DND-41 (cell line): ENCODE measurements at regions not wholly inside any gene's neighbourhood (a gene's known extent, or its start where the extent isn't known, plus 50 kb on each side); places are given as distances from the start of the nearest gene placed in this dataset.

Experiments used
- ATAC-seq: fragments of 200-7000 bp; cut with Tn5 transposase; 3 replicates; pipeline ENCODE4 v1.9.1; 2021; ENCODE audit warnings: low read depth; ENCODE audit not compliant: insufficient read depth
- DNase-seq: peaks from one replicate; pipeline ENCODE4 v3.0.0-alpha.2; 2020
- H2AFZ ChIP-seq: 2 replicates; pipeline ENCODE4 v1.6.0; 2012; ENCODE audit warnings: low read depth, low read length
- H3K27ac ChIP-seq: 2 replicates; pipeline ENCODE4 v1.5.1; 2012; ENCODE audit warnings: low read length, inconsistent platforms
- H3K27me3 ChIP-seq: fragments of 200-600 bp; sonication (generic); 2 replicates; pipeline ENCODE4 v1.6.0; 2012; ENCODE audit warnings: low read length, mild to moderate bottlenecking, inconsistent platforms; ENCODE audit not compliant: insufficient read depth, poor library complexity
- H3K36me3 ChIP-seq: 2 replicates; pipeline ENCODE4 v1.5.1; 2012; ENCODE audit warnings: low read length, inconsistent platforms; ENCODE audit not compliant: insufficient read depth
- H3K4me1 ChIP-seq: 2 replicates; pipeline ENCODE4 v1.5.1; 2012; ENCODE audit warnings: mild to moderate bottlenecking, low read length; ENCODE audit not compliant: insufficient read depth
- H3K4me2 ChIP-seq: 2 replicates; pipeline ENCODE4 v1.6.0; 2012; ENCODE audit warnings: mild to moderate bottlenecking, moderate library complexity, low read length, inconsistent platforms; ENCODE audit not compliant: insufficient read depth
- H3K4me3 ChIP-seq, 2 experiments: fragments of 200-600 bp in 1 of 2; shearing (Covaris generic) in 1 of 2; 2 replicates each; pipeline ENCODE4 v1.5.1; 2012 to 2016; ENCODE audit warnings: inconsistent platforms in 2 of 2, low read length in 2 of 2, mild to moderate bottlenecking in 2 of 2, low read depth in 1 of 2, moderate library complexity in 1 of 2
- H3K79me2 ChIP-seq: 2 replicates; pipeline ENCODE4 v1.6.0; 2012; ENCODE audit warnings: low read length, inconsistent platforms; ENCODE audit not compliant: insufficient read depth
- H3K9ac ChIP-seq: 2 replicates; pipeline ENCODE4 v1.6.0; 2012; ENCODE audit warnings: low read depth, mild to moderate bottlenecking, inconsistent platforms, low read length, moderate library complexity
- H3K9me3 ChIP-seq: 2 replicates; pipeline ENCODE4 v1.5.1; 2012; ENCODE audit warnings: low read length, moderate library complexity, mild to moderate bottlenecking, inconsistent platforms; ENCODE audit not compliant: insufficient read depth, severe bottlenecking
- H4K20me1 ChIP-seq: 2 replicates; pipeline ENCODE4 v1.6.0; 2012; ENCODE audit warnings: low read length; ENCODE audit not compliant: insufficient read depth
- EZH2 ChIP-seq: IDR thresholded peaks from 3 replicates; pipeline ENCODE4 v1.6.1; 2012; ENCODE audit warnings: borderline replicate concordance, low read depth, mild to moderate bottlenecking, moderate library complexity, low read length, inconsistent platforms; ENCODE audit not compliant: severe bottlenecking
- TF ChIP-seq, protein P1 (sequence below): IDR thresholded peaks from 2 replicates; pipeline ENCODE4 v1.5.1; 2012; ENCODE audit warnings: borderline replicate concordance, low read length, moderate library complexity, mild to moderate bottlenecking; ENCODE audit not compliant: poor library complexity, severe bottlenecking; ENCODE audit errors: extremely low read depth

DNA sequence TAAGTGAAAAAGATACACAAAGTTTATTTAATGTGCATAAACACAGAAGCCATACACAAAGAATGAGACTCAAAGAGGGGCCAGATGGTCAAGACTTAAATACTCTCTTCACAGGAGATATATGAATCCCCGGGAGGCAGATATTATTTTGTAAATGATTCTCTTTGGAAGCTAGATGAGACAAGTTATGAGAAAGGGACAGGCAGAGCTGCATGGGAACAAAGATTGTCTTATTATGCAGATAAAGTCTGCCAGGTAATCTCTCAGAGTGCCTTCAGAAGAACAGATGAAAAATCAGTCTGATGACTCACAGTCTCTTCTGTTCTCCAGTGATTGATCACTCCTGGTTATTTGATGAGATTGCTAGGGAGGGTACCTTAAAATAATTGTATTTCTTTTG is 89.0 kb downstream of the NAF1 start:
- Histone ChIP-seq H3K4me3 (no peak overlapping the region), H3K36me3 (no peaks in the 10 kb centered on the region), H3K79me2 (no peaks in the 10 kb centered on the region), H3K4me1 (no peaks in the 10 kb centered on the region), H3K27me3 (no peaks in the 10 kb centered on the region), H3K4me2 (no peak overlapping the region), H4K20me1 (no peaks in the 10 kb centered on the region), H2AFZ (no peak overlapping the region), H3K27ac (no peak overlapping the region), H3K9ac (no peak overlapping the region), H3K9me3 (no peaks in the 10 kb centered on the region)
- ATAC-seq: no peak
- TF ChIP-seq, protein P1, sequence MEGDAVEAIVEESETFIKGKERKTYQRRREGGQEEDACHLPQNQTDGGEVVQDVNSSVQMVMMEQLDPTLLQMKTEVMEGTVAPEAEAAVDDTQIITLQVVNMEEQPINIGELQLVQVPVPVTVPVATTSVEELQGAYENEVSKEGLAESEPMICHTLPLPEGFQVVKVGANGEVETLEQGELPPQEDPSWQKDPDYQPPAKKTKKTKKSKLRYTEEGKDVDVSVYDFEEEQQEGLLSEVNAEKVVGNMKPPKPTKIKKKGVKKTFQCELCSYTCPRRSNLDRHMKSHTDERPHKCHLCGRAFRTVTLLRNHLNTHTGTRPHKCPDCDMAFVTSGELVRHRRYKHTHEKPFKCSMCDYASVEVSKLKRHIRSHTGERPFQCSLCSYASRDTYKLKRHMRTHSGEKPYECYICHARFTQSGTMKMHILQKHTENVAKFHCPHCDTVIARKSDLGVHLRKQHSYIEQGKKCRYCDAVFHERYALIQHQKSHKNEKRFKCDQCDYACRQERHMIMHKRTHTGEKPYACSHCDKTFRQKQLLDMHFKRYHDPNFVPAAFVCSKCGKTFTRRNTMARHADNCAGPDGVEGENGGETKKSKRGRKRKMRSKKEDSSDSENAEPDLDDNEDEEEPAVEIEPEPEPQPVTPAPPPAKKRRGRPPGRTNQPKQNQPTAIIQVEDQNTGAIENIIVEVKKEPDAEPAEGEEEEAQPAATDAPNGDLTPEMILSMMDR: no peak
- no peak for TF ChIP-seq EZH2
- DNase-seq: no peak

DNA sequence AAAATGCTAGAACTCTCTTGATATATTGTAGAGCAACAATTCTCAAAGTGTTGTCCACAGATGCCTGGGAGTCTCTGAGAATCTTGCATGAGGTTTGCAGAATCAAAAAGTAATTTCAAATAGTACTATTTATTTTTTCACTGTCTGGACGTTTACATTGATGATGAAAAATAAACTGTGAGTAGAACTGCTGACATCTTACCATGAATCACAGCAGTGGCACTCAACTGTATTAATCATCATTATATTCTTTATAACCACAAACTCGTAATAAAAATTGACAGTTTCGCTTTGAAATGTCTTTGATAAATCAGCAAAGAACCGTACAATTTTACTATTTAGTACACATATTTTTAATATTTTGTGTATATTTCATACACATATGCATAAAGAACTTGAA is 94.5 kb downstream of the NAF1 start:
- Histone ChIP-seq H3K4me2 (no peak overlapping the region), H3K27ac (no peak overlapping the region), H4K20me1 (no peaks in the 10 kb centered on the region), H3K9me3 (no peaks in the 10 kb centered on the region), H3K36me3 (no peaks in the 10 kb centered on the region), H3K27me3 (no peaks in the 10 kb centered on the region), H3K4me1 (no peaks in the 10 kb centered on the region), H3K4me3 (no peak overlapping the region), H3K79me2 (no peaks in the 10 kb centered on the region), H3K9ac (no peak overlapping the region), H2AFZ (no peak overlapping the region)
- DNase-seq: no peak
- ATAC-seq: no peak
- TF ChIP-seq EZH2: no peak
- TF ChIP-seq, protein P1: no peak

DNA sequence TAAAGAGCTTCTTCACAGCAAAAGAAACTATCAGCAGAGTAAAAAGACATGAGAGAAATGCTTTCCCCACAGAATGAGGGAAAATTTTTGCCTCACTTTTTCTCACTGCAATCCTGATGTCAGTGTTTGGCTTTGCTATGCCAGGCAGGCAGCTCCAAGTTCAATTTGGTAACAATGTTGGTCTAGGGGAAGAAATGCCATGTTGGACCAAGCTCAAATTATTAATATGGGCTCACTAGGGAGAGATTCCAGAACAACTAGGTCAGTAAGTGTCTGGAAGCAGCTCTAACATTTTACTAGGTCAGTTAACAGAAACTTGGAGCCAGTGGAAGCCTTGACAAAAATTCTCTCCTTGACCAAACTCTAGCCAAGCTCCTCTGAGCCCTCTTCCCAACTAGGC is 95.4 kb downstream of the NAF1 start:
- H3K9me3 ChIP-seq: no peaks in the 10 kb centered on the region

More for the DNA sequence above, 95.4 kb downstream of the NAF1 start:
- no peaks in the 10 kb centered on the region for H3K27me3 ChIP-seq
- H4K20me1 ChIP-seq: no peaks in the 10 kb centered on the region
- no peak for TF ChIP-seq EZH2
- TF ChIP-seq, protein P1: no peak
- no peak overlapping the region for H2AFZ ChIP-seq
- H3K4me3 ChIP-seq: no peak overlapping the region
- ATAC-seq (no peak), DNase-seq (no peak)
- no peak overlapping the region for H3K9ac ChIP-seq
- H3K27ac ChIP-seq: no peak overlapping the region
- no peaks in the 10 kb centered on the region for H3K79me2 ChIP-seq
- H3K36me3 ChIP-seq: no peaks in the 10 kb centered on the region
- no peaks in the 10 kb centered on the region for H3K4me1 ChIP-seq
- H3K4me2 ChIP-seq: no peak overlapping the region
